ENCODE measurements at regions not wholly inside any gene's neighbourhood (a gene's known extent, or its start where the extent isn't known, plus 50 kb on each side); places are given as distances from the start of the nearest gene placed in this dataset.

DNA sequence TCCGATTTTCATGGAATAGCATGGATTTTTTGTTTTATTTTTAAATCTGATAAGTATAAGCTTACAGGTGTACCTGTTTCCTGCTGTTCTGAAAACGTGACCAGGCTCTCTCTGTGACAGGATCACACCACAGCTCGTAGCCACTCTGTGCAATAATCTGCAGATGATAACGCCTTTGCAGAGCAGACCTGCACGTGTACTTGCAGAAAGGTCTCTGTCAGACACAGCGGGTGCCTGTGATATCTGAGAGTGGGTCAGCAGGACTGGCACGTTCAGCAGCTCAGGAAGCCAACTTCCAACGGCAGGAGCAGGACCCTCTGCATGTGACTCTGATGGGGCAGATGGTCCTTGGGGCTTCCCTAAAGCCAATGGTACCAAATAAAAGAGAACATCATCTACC lies 68.6 kb upstream of the HDDC2 start:
- TF ChIP-seq, protein P1, sequence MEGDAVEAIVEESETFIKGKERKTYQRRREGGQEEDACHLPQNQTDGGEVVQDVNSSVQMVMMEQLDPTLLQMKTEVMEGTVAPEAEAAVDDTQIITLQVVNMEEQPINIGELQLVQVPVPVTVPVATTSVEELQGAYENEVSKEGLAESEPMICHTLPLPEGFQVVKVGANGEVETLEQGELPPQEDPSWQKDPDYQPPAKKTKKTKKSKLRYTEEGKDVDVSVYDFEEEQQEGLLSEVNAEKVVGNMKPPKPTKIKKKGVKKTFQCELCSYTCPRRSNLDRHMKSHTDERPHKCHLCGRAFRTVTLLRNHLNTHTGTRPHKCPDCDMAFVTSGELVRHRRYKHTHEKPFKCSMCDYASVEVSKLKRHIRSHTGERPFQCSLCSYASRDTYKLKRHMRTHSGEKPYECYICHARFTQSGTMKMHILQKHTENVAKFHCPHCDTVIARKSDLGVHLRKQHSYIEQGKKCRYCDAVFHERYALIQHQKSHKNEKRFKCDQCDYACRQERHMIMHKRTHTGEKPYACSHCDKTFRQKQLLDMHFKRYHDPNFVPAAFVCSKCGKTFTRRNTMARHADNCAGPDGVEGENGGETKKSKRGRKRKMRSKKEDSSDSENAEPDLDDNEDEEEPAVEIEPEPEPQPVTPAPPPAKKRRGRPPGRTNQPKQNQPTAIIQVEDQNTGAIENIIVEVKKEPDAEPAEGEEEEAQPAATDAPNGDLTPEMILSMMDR (IDR thresholded peaks at IDR 0.05), result no peak
- TF ChIP-seq POLR2A (IDR thresholded peaks at IDR 0.05) (no peak), POLR2AphosphoS5 (IDR thresholded peaks at IDR 0.05) (no peak), EP300 (IDR thresholded peaks at IDR 0.05) (no peak)
